Tibial artery (tissue), 4 donors: ENCODE measurements at regions not wholly inside any gene's neighbourhood (a gene's known extent, or its start where the extent isn't known, plus 50 kb on each side); places are given as distances from the start of the nearest gene placed in this dataset.

Source experiments
- DNase-seq, 2 donors: peaks; one replicate each; pipeline ENCODE4 v3.0.0-alpha.2; 2019
- H3K27ac ChIP-seq, 2 donors: fragments of 200-600 bp; sonication (generic) in 1 of 2; 1 replicate in 1 of 2; 2 replicates in 1 of 2; pipeline ENCODE4 v1.5.1; 2018 to 2019; ENCODE audit warnings: mild to moderate bottlenecking in 1 of 2
- H3K27me3 ChIP-seq, 2 donors: fragments of 200-600 bp; sonication (generic) in 1 of 2; one replicate each; pipeline versions ENCODE4 v1.5.1 to v1.6.0; 2016 to 2019
- H3K36me3 ChIP-seq, 3 donors: fragments of 200-600 bp; sonication (generic) in 2 of 3; one replicate each; pipeline ENCODE4 v1.5.1; 2016 to 2019; ENCODE audit warnings: mild to moderate bottlenecking in 2 of 3
- H3K4me1 ChIP-seq, 4 donors: fragments of 200-600 bp; sonication (generic) in 2 of 4; 1 replicate in 3 of 4; 2 replicates in 1 of 4; pipeline ENCODE4 v1.5.1; 2016 to 2019
- H3K4me3 ChIP-seq, 2 donors: fragments of 200-600 bp; sonication (generic) in 1 of 2; 1 replicate in 1 of 2; 2 replicates in 1 of 2; pipeline ENCODE4 v1.5.1; 2018 to 2019; ENCODE audit warnings: mild to moderate bottlenecking in 2 of 2
- H3K9me3 ChIP-seq, 3 donors: fragments of 200-600 bp; sonication (generic) in 1 of 3; one replicate each; pipeline ENCODE4 v1.5.1; 2016 to 2019
- intact Hi-C: fragments of 100-400 bp; cut with DNase I; formaldehyde crosslinking; loops from one replicate; pipeline ENCODE4 v1.15.0; 2023; ENCODE audit warnings: low total_unique reads
- TF ChIP-seq, protein P1 (sequence below), 2 experiments: fragments of 200-600 bp in 1 of 2; fragments of 450-650 bp in 1 of 2; IDR thresholded peaks; one replicate each; pipeline ENCODE4 v1.5.1; 2017 to 2019; ENCODE audit warnings: antibody characterized with exemption in 2 of 2, mild to moderate bottlenecking in 1 of 2, moderate library complexity in 1 of 2

DNA sequence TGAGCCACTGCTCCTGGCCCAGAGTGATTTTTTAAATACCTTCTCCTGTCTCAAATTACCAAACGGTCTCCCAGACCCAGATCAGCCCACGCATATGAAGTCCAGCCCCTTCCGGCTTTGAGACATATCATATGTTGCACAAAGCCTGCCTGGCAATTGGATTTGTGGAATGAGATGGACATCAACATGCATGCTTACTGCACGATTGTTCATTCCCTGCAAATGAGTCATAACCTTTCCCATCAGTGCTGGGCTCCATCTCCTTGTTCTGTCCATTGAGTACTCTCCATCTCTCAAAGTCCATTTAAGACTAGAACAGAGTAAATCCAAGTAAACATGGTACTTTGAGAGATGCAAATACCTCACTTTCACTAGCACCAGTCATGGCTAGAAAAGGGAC, 612.2 kb upstream of the USP24 start:
- Histone ChIP-seq H3K36me3 (no peaks in the 10 kb centered on the region), H3K9me3 (no peaks in the 10 kb centered on the region), H3K27me3 (no peaks in the 10 kb centered on the region), H3K4me3 (no peak overlapping the region), H3K4me1 (no peaks in the 10 kb centered on the region), H3K27ac (no peak overlapping the region)
- TF ChIP-seq, protein P1, sequence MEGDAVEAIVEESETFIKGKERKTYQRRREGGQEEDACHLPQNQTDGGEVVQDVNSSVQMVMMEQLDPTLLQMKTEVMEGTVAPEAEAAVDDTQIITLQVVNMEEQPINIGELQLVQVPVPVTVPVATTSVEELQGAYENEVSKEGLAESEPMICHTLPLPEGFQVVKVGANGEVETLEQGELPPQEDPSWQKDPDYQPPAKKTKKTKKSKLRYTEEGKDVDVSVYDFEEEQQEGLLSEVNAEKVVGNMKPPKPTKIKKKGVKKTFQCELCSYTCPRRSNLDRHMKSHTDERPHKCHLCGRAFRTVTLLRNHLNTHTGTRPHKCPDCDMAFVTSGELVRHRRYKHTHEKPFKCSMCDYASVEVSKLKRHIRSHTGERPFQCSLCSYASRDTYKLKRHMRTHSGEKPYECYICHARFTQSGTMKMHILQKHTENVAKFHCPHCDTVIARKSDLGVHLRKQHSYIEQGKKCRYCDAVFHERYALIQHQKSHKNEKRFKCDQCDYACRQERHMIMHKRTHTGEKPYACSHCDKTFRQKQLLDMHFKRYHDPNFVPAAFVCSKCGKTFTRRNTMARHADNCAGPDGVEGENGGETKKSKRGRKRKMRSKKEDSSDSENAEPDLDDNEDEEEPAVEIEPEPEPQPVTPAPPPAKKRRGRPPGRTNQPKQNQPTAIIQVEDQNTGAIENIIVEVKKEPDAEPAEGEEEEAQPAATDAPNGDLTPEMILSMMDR (IDR thresholded peaks at IDR 0.05) = no peak
- DNase-seq = no peak
- intact Hi-C loops = no loop called here

DNA sequence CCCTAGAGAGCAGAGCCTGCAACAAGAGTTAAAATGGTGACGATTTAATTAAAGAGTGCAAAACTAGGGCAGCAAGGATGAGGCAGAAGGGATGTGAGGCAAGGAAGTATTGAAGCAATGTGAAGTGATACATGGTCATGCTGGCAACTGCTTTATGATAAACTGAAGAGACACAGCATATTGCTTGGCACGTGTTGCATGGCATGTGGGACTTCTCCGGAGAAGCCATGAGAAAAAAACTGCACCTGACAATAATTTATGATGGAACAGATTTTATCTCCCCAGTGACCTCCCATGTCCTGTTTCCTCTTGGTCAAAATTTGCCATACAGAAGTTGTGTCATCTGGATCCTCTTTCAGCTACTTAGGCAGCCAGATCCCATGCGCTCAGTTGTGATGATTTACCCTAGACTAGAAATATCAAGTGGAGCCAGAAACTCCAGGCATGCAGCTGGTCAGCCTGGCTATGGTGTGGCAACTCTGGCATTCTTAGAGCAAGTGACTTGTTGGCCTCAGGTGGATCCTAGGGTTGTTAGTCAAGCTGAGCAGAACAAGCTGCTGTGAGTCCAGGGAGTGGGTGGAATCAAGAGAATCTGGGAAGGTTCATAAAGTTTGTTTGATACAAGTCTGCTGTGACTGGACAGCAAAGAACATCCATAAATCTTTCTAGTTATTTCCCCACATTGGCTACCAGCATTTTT, 611.4 kb upstream of the USP24 start:
- no peaks in the 10 kb centered on the region for H3K4me1 ChIP-seq
- H3K4me3 ChIP-seq = no peak overlapping the region
- H3K27ac ChIP-seq = no peak overlapping the region
- TF ChIP-seq, protein P1 (IDR thresholded peaks at IDR 0.05) = no peak
- H3K36me3 ChIP-seq = no peaks in the 10 kb centered on the region
- no peaks in the 10 kb centered on the region for H3K9me3 ChIP-seq
- intact Hi-C loops = no loop called here
- DNase-seq = no peak
- no peaks in the 10 kb centered on the region for H3K27me3 ChIP-seq

DNA sequence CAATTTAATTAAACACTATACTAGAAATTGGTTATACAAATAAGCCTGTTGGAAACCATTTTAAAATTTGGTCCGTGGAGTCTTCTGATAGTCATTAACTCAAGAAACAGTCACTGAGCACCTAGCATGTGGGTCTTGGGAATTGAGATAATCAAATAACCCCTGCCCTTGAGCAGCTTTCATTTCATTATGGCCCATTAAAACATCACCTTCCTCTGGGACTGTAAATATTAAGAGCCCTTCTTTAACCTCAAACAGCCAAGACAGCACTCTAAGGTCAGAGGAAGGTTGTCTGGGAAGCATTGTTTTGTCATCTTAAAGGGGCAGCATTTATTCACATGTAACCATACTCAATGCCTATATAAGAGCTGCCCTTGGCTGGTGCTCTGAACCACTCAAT, 610.3 kb upstream of the USP24 start:
- no peak overlapping the region for H3K4me3 ChIP-seq
- H3K27me3 ChIP-seq = no peaks in the 10 kb centered on the region
- H3K9me3 ChIP-seq = no peaks in the 10 kb centered on the region
- intact Hi-C loops = no loop called here
- TF ChIP-seq, protein P1 (IDR thresholded peaks at IDR 0.05) = no peak
- no peak overlapping the region for H3K27ac ChIP-seq
- no peaks in the 10 kb centered on the region for H3K36me3 ChIP-seq
- DNase-seq = no peak
- no peaks in the 10 kb centered on the region for H3K4me1 ChIP-seq

DNA sequence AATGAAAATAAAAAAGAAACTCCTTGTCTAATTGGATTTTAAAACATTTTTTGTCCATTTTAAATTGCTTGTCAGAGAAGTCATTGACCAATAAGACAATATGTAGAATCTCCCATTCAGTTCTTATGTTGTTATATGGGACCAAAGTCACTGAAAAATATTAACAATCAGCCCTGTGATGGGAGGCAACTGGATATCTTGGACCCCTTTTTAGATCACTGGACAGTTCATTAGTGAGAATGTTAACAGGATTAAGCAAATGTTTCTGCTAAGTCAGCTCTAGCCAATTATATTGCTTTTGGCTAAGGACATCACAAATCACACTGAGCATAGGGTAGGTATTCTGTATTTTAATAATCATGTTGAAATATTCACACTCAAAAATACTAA, 609.1 kb upstream of the USP24 start:
- no peak for DNase-seq
- Histone ChIP-seq H3K4me1 (no peaks in the 10 kb centered on the region), H3K27me3 (no peaks in the 10 kb centered on the region), H3K36me3 (no peaks in the 10 kb centered on the region), H3K9me3 (no peaks in the 10 kb centered on the region), H3K4me3 (no peak overlapping the region), H3K27ac (no peak overlapping the region)
- TF ChIP-seq, protein P1 (IDR thresholded peaks at IDR 0.05) = no peak
- intact Hi-C loops = no loop called here

DNA sequence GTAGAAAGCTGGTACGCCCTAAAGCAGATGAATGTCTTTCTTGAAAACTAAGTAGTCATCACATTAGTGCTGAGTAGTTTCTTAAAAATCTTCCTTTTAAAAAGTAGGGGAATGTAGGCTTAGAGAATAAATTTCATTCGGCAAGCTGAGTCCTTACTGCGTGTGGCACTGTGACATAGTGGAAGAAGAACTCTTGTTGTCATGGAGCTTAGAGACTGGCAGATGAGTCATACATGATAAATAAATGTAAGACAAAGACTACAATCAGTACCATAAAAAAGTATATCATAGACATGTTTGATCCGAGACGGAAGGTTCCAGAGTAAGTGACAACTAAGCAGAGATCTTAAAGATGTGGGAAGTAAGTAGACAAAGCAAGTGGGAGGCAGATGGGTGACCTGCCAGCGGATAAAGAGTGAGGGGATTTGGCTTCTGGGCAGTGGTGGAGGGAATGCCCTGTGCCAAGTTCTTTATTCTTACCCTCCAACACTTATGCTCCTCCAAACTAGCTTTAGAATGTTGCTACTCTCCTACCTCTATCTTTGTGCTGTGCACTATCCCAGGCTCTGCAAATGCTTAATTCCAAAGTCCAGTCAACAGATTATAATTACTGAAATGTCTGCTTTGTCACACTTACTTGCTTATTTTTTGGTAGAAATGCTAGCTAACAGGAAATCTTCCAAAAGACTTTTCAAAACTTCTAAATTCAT, 608.5 kb upstream of the USP24 start:
- DNase-seq = no peak
- no peak overlapping the region for H3K27ac ChIP-seq
- H3K4me3 ChIP-seq = no peak overlapping the region
- H3K4me1 ChIP-seq = no peaks in the 10 kb centered on the region
- H3K9me3 ChIP-seq = no peaks in the 10 kb centered on the region
- intact Hi-C loops = no loop called here
- TF ChIP-seq, protein P1 (IDR thresholded peaks at IDR 0.05) = no peak
- no peaks in the 10 kb centered on the region for H3K36me3 ChIP-seq
- H3K27me3 ChIP-seq = no peaks in the 10 kb centered on the region
